Cardiac fibroblast (primary cell): ENCODE measurements at regions not wholly inside any gene's neighbourhood (a gene's known extent, or its start where the extent isn't known, plus 50 kb on each side); places are given as distances from the start of the nearest gene placed in this dataset.
A peak's percentile ranks its signal among the peaks of the same experiment; 100 is the strongest.

Experiments
- DNase-seq, 2 donors: peaks; one replicate each; pipeline versions ENCODE4 v3.0.0 to v3.0.0-alpha.2; 2010; ENCODE audit warnings: low read depth in 2 of 2
- H3K4me3 ChIP-seq, 2 donors: replicated peaks in 1 of 2; 1 replicate in 1 of 2; 2 replicates in 1 of 2; pipeline ENCODE4 v1.5.1; 2011; ENCODE audit warnings: low read depth in 2 of 2, low read length in 2 of 2, mild to moderate bottlenecking in 2 of 2, moderate library complexity in 1 of 2
- TF ChIP-seq, protein P1 (sequence below): IDR thresholded peaks from one replicate; pipeline ENCODE4 v1.5.1; 2011; ENCODE audit warnings: low read depth, mild to moderate bottlenecking, low read length, inconsistent platforms

DNA sequence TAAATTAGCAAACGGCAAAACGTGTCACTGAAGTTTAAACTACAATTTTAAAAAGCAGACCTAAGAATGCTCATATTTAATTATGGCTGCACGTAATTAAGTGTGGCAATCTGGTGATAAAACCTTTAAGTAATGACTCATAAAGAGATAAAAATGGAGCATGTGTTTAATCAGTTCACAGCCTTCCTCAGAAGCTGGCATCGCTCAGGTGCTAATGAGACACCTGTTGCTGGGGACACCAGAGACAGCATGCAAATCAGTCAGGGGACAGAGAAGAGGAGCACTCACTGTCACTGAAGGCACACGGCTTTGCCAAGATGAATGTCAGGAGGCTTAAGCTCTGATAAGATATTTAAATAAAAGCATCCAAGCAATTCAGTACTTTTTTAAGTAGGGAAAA lies 840.3 kb downstream of the GALC start:
- TF ChIP-seq, protein P1, sequence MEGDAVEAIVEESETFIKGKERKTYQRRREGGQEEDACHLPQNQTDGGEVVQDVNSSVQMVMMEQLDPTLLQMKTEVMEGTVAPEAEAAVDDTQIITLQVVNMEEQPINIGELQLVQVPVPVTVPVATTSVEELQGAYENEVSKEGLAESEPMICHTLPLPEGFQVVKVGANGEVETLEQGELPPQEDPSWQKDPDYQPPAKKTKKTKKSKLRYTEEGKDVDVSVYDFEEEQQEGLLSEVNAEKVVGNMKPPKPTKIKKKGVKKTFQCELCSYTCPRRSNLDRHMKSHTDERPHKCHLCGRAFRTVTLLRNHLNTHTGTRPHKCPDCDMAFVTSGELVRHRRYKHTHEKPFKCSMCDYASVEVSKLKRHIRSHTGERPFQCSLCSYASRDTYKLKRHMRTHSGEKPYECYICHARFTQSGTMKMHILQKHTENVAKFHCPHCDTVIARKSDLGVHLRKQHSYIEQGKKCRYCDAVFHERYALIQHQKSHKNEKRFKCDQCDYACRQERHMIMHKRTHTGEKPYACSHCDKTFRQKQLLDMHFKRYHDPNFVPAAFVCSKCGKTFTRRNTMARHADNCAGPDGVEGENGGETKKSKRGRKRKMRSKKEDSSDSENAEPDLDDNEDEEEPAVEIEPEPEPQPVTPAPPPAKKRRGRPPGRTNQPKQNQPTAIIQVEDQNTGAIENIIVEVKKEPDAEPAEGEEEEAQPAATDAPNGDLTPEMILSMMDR = no peak
- no peak for DNase-seq
- H3K4me3 ChIP-seq = no peak overlapping the region

DNA sequence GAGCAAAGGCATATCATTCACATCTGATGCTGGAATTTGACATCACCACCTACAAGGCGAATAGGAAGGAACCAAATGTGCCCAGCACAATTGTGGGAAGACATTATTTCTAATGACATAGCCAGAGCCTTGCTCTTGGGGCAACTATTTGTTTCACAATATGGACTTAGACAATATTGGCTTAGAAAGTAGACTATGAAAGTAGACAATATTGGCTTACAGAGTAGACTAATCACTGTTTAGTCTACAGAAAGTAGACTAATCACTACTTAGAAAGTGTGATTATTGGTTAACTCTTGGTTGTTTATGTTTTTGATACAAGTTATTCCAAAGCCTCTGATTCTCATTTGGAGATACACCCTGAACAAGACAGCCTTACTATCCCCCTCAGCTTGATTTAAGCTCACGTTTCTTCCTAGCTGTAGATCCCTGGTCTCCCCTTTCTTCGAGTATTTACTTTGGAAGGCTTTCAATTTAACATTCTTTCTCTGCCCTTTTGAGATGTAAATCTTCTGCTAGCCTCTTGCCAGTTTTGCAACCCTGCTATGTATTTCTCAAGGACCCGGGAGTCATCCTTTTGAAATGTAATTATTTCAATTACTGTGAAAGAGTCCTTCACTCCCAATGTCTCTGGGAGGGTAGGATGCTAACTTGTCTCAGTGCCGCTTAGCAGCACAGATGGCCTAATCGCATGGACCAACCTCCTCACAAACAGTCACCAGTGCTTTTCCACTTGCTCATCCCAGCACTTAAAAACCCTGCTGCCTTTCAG lies 843.2 kb downstream of the GALC start:
- no peak for DNase-seq
- TF ChIP-seq, protein P1 = no peak
- no peak overlapping the region for H3K4me3 ChIP-seq

DNA sequence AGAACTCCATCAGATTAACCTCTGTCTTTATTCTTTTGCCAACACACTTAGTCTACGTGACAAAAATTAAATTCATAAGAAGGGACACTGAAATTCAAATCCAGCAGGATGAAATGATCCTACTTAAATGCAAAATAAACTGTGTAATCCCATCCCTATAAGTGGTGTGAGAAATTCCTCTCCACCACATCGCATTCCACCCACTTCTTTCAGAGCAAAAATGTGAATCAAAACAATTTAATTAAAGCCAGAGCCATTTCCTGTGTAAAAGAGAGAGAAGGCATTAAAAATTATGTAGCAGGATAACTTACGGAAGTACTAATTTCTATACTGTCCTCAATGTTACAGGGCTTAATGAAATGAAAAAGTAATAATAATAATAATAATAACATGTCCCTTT lies 844.3 kb downstream of the GALC start:
- no peak overlapping the region for H3K4me3 ChIP-seq
- DNase-seq = no peak
- TF ChIP-seq, protein P1 = no peak

DNA sequence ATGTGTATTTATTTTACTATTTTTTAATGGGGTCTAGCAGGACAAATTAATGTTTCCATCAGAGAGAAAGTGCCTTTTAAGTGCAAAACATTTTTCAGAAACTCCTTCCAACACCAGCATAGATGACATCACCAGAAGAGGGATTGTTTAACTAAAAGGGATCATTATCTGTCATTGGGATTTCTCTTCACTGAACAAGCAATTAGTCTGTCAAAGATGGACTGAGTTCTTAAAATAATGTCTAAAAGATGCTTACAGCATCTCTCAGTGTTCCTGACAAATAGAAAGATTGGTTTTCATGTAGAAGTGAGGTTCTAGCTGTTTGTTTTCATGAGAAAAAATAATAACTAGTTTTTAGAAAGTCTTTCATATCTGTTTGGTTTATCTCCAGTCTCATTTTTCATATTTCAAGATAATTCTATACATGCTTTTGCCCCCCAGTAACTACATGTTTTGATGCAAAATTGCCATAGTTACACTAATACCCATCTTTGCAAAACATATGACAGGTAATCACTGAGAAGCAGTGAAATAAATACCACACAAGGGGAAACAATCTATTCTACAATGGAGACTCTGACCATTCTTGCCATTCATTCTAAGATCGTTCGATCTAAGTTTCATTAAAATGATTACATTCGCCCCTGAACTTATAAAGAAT lies 850.3 kb downstream of the GALC start:
- TF ChIP-seq, protein P1 = no peak
- no peak overlapping the region for H3K4me3 ChIP-seq
- DNase-seq = no peak

DNA sequence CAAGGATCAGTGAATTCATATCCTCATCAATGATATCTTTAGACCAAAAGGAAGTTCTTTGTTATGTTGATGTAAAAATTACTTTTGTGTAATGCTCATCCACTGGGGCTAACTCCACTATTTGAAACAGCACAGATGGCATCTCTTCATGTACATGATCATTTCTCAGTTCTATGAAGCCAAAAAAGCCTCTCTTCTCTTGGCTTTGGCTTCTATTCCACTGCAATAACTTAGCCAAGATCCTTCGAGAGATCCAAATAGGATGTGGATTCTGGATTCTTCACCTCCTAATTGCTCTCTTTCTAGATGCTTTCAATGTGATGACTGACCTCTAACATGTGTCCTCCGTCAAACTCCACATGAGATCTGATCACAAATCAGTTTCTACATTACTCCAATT lies 851.2 kb downstream of the GALC start:
- no peak for DNase-seq
- no peak overlapping the region for H3K4me3 ChIP-seq
- TF ChIP-seq, protein P1 = no peak

DNA sequence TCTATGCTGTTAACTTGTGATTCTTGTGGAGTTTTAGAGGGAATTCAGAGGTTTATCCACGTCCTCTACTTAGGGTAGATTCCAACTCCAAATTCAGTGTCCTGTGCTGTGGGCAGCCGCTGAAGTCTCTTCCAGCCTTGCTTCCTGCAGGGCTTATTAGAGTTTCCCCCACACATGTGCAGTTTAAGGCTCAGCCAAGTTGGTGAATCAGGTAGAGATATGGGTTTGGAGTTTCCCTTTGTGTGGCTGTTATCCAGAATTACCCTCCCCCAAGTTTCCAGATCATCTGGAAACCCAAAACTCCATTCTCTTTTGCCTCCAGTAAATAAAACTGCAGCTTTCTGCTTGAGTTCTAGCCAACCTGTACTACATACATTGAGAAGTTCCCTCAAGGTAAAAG lies 853.7 kb downstream of the GALC start:
- no peak overlapping the region for H3K4me3 ChIP-seq
- TF ChIP-seq, protein P1 = no peak
- peak; percentile 1 for DNase-seq
